Stimulated activated CD4-positive, alpha-beta T cell treated with anti-CD3 and anti-CD28 coated beads, Interleukin-4, amount 100 ng/mL, for 4 hours (primary cell): ENCODE measurements at regions not wholly inside any gene's neighbourhood (a gene's known extent, or its start where the extent isn't known, plus 50 kb on each side); places are given as distances from the start of the nearest gene placed in this dataset.

Experiments used
- DNase-seq, 2 experiments: peaks; one replicate each; pipeline ENCODE4 v3.0.0-alpha.2; 2020

GRCh38 chr14:96980835-96981234 is 183.7 kb downstream of the VRK1 start:
- DNase-seq = no peak

- DNase-seq = no peak
Observed at GRCh38 chr14:96986256-96987085, 189.3 kb downstream of the VRK1 start.

- no peak for DNase-seq
Observed at GRCh38 chr14:96987086-96987474, 189.9 kb downstream of the VRK1 start.

- no peak for DNase-seq
Observed at GRCh38 chr14:96987771-96988170, 190.6 kb downstream of the VRK1 start.

DNA sequence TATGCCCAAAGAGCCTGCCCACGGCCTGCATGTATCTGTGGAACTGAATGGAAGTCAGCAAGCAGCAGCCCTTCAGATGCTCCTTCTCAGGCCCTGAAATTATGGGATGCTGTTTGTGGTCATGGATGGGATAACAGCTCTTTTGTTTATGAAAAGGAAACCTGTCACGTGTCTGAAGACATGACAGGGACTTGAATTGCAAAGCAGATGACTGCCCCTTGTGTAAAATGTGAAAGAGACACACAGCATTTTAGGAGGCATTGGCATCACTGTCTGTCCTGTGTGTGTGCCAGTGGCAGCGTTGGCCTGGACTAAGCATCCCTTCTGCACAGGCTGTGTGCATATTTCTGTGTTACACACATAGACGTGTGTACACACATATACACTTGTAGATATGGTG is 192.1 kb downstream of the VRK1 start:
- DNase-seq = no peak

DNA sequence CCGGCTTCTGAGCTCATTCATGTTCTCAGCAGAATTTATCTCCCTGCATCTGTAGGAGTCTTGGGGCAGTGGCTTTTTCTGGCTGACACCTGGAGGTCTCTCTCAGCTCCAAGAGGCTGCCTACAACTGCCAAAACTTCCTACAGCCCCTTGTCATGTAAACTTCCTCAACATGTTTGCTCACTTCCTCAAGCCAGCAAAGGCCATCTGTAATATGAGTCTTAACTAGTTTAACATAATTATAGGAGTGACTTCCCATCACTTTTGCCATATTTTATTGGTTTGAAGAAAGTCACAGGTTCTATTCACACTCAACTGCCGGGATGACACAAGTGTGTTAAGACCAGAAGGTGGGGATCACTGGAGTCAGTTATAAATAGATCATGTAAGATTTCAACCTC is 194.0 kb downstream of the VRK1 start:
- no peak for DNase-seq

GRCh38 chr14:96994999-96995398 is 197.8 kb downstream of the VRK1 start:
- no peak for DNase-seq

- no peak for DNase-seq
Observed at GRCh38 chr14:96997269-96997668, 200.1 kb downstream of the VRK1 start.

GRCh38 chr14:96997996-96998395 is 200.8 kb downstream of the VRK1 start:
- no peak for DNase-seq

GRCh38 chr14:96999654-97000155 is 202.5 kb downstream of the VRK1 start:
- no peak for DNase-seq

DNA sequence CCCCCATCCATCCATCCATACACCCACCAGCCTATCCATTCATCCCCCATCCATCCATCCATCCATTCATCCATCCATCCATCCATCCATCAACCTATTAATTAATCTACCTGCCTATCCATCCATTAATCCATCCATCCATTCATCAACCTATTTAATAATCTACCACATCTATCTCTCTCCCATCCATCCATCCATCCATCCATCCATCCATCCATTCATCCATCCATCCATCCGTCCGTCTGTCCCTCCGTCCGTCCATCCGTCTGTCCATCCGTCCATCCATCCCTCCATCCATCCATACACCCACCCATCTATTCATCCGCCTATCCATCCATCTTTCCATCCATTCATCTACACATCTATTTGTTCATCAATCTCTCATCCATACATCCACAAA is 205.3 kb downstream of the VRK1 start:
- no peak for DNase-seq

DNA sequence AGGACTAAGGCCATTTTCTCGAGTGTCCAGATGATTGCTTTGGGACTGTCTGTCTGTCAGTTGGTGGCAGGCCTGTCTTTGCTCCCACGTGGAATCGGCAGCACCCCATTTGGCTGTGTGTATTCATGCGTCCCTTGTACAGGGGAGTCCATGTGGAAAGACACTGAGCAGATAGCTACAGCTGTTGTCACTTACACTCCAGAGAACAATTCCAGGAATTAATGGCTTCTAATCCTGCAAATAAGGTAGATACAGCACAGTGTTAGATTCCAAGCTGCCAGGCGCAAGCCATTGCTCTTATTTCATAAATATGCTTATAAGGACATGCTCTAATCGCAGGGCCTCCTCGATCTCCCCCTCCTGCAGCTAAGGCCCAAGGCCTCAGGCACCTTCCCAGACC is 208.8 kb downstream of the VRK1 start:
- no peak for DNase-seq

DNA sequence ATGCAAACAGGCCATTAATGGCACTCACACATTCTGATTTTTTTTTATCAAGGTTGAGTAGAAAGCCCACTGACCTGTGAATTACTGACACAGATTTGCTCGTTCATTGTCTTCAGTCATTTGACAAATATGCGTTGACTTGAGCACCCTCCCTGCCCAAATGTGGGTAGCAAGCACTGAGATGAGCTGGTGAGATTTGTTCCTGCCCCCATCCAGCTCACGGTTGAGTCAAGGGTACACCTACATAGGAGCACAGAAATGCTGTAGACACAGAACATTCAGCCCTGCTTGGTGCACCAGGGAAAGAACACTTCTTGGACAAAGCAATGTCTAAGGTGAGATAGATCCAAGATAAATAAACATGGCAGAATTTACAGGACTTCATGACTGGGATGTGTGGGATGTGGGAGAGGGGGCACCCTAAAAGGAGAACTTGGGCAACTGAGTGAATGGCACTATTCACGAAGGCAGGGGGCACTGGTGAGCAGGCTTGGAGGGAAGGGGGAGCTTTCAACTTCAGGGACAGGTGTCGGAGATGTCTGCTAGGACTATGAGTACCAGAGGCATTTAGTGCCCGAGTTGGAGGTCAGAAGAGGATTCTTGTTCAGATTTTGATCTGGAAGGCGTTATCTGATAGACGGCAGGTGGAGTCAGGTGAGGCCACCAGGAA is 213.4 kb downstream of the VRK1 start:
- DNase-seq = no peak

GRCh38 chr14:97013878-97014277 is 216.7 kb downstream of the VRK1 start:
- no peak for DNase-seq

- DNase-seq = no peak
Observed at GRCh38 chr14:97021001-97021400, 223.8 kb downstream of the VRK1 start.

- no peak for DNase-seq
Observed at GRCh38 chr14:97021571-97022168, 224.5 kb downstream of the VRK1 start.

DNA sequence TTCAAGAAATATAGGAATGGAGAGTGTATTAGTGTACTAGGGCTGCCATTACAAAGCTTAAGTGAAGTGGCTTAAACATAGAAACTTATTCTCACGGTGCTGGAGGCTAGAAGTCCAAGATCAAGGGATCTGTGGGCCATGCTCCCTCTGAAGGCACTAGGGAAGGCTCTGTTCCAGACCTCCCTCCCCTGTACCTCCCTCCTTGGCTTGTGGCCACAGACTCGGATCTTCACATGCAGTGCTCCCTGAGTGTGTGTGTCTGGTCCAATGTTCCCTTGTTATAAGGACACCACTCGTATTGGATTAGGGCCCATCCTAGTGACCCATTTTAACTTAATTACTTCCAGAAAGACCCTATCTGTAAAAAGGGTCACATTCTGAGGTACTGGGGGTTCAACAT is 225.6 kb downstream of the VRK1 start:
- DNase-seq = no peak

DNA sequence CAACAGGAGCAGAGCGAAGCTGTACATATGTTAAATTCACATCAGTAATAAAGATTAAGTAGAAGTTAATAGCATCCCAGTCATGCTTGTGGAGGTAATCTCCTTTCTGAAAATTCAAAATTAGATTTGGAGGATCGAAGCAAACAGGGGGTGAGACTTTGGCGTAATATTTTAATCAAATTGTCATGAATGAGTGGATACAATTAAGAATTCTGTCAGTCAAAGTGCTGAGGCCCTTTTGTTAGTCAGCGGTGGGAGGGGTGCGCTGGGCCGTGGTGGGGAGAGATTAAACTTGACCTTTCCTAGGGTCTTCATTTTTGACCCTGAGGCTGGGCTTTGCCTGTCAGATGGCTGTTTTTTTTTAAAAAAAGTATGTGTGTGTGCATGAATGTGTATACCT is 226.7 kb downstream of the VRK1 start:
- DNase-seq = no peak

DNA sequence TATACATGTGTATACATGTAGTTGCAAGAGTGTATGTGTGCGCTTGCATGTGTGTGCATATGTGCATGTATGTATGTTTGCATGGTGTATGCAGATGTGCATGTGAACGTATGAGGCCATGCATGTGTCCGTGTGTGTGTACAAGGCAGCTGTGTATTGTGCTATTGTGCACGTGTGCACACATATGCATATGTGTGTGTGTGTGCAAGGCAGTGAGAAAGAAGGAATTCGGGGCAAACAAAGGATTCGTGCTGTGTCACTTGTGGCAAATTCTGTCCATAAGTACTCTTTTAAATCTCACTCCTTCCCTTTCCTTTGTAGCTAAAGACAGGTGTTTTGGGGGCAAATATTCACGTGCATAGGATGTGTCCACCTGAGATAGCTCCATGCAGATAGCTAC is 227.1 kb downstream of the VRK1 start:
- no peak for DNase-seq

DNA sequence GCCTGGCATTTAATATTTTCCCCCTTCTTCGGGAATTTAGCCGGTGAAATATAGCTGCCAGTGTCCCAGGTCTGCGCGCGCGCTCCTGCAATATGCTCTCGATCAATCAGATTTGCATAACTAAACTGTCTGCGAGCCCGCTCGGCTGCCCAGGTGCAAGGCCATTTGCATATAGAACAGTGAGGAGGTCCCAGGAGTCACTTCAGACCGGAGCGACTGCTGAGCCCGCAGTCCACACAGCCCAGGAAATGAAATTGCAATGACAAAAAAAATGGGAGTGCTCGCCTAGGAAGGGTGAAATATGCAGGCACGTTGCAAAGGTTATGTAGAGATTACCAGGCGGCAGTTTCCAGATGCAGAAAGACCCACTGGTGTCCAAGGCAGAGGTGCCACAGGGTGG is 228.5 kb downstream of the VRK1 start:
- no peak for DNase-seq

DNA sequence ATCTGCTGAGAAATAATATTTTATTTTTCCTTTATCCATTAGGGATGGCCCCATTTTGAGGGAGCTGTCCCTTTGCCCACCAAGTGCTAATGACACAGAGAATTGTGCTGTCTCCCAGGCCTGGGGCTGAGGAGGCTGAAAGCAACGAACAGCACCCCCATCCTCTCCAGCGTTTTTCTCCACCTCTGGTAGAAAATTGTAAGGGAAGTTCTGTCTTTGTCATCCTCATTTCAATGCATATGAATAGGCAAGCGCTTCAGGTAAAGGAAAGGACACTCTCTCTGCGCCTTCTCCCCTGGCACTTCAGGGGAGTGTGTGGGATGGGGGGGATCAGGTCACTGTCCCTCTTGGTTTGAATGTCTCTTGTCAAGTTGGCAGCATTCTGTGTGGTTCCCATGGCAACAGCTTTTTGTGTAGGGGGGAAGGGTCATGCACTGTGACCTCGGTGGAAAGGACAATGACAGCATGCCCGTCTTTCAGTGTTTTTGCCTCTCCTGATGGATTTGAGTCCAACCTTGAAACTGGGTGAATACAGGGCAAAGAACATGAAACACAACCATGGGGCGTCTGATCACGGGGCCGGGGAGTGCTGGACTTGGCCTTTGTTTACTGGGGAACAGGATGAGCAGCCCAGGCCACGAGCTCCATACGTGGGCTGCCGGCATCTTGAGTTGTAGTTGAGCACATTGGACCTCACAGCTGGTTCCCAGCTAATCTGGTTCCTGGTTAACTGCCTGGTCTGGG is 230.2 kb downstream of the VRK1 start:
- no peak for DNase-seq

- no peak for DNase-seq
Observed at GRCh38 chr14:97028382-97028781, 231.2 kb downstream of the VRK1 start.

GRCh38 chr14:97029800-97030199 is 232.6 kb downstream of the VRK1 start:
- DNase-seq = no peak
